SK-N-MC (cell line): ENCODE measurements at regions not wholly inside any gene's neighbourhood (a gene's known extent, or its start where the extent isn't known, plus 50 kb on each side); places are given as distances from the start of the nearest gene placed in this dataset.

Source experiments
- DNase-seq: peaks from one replicate; pipeline ENCODE4 v3.0.0-alpha.2; 2011; ENCODE audit warnings: low read depth, low spot score
- H3K27ac ChIP-seq: fragments of 200-600 bp; sonication (generic); 2 replicates; pipeline ENCODE4 v1.5.1; 2016; ENCODE audit warnings: mixed run types
- H3K36me3 ChIP-seq: fragments of 200-600 bp; sonication (generic); 2 replicates; pipeline ENCODE4 v1.6.1; 2017; ENCODE audit warnings: antibody characterized with exemption, low read length, mixed read lengths; ENCODE audit not compliant: insufficient read depth
- H3K4me3 ChIP-seq: fragments of 200-600 bp; sonication (generic); 2 replicates; pipeline ENCODE4 v1.5.1; 2016
- H3K9ac ChIP-seq: fragments of 200-600 bp; sonication (generic); 2 replicates; pipeline ENCODE4 v1.8.0; 2017; ENCODE audit warnings: mixed run types, mixed read lengths; ENCODE audit not compliant: insufficient read length
- H3K9me3 ChIP-seq: fragments of 200-600 bp; sonication (generic); 2 replicates; pipeline ENCODE4 v1.6.1; 2017; ENCODE audit warnings: low read depth, mild to moderate bottlenecking, antibody characterized with exemption, low read length, moderate library complexity, mixed read lengths
- EZH2 ChIP-seq: fragments of 200-600 bp; sonication (generic); IDR thresholded peaks from one replicate; pipeline ENCODE4 v1.6.1; 2017; ENCODE audit warnings: antibody characterized with exemption
- FOXP2 ChIP-seq: optimal IDR thresholded peaks from 2 replicates; pipeline ENCODE3; 2011; ENCODE audit warnings: mild to moderate bottlenecking, moderate library complexity; ENCODE audit not compliant: insufficient read depth; ENCODE audit errors: extremely low read length, control extremely low read depth
- POLR2AphosphoS5 ChIP-seq: IDR thresholded peaks from 2 replicates; pipeline ENCODE4 v1.6.1; 2012; ENCODE audit warnings: mild to moderate bottlenecking, low read depth, low read length, borderline replicate concordance

GRCh38 chr3:76912841-76913383 is 127.0 kb upstream of the ROBO2 start:
- no peaks in the 10 kb centered on the region for H3K9me3 ChIP-seq
- no peak overlapping the region for H3K4me3 ChIP-seq
- H3K9ac ChIP-seq: no peak overlapping the region
- no peak for DNase-seq
- H3K36me3 ChIP-seq: no peaks in the 10 kb centered on the region
- H3K27ac ChIP-seq: no peak overlapping the region
- TF ChIP-seq POLR2AphosphoS5: no peak
- TF ChIP-seq EZH2: no peak
- no peak for TF ChIP-seq FOXP2

GRCh38 chr3:76917436-76917835 is 122.5 kb upstream of the ROBO2 start:
- H3K9ac ChIP-seq: no peak overlapping the region
- no peaks in the 10 kb centered on the region for H3K36me3 ChIP-seq
- peak overlapping the region; percentile 87 for H3K27ac ChIP-seq
- no peak for DNase-seq
- no peak for TF ChIP-seq FOXP2
- TF ChIP-seq EZH2: no peak
- no peak for TF ChIP-seq POLR2AphosphoS5
- H3K9me3 ChIP-seq: no peaks in the 10 kb centered on the region
- H3K4me3 ChIP-seq: peak overlapping the region; percentile 61

GRCh38 chr3:76920511-76920910 is 119.4 kb upstream of the ROBO2 start:
- Histone ChIP-seq H3K36me3 (no peaks in the 10 kb centered on the region), H3K27ac (no peak overlapping the region), H3K9ac (no peak overlapping the region), H3K4me3 (no peak overlapping the region), H3K9me3 (no peaks in the 10 kb centered on the region)
- no peak for DNase-seq
- TF ChIP-seq FOXP2 (no peak), EZH2 (no peak), POLR2AphosphoS5 (no peak)

GRCh38 chr3:76923485-76923884 is 116.4 kb upstream of the ROBO2 start:
- Histone ChIP-seq H3K4me3 (no peak overlapping the region), H3K9ac (no peak overlapping the region), H3K27ac (no peak overlapping the region), H3K9me3 (no peaks in the 10 kb centered on the region), H3K36me3 (no peaks in the 10 kb centered on the region)
- TF ChIP-seq EZH2 (no peak), POLR2AphosphoS5 (no peak), FOXP2 (no peak)
- no peak for DNase-seq

GRCh38 chr3:76930712-76931111 is 109.2 kb upstream of the ROBO2 start:
- Histone ChIP-seq H3K9me3 (no peaks in the 10 kb centered on the region), H3K4me3 (no peak overlapping the region), H3K9ac (no peak overlapping the region), H3K27ac (no peak overlapping the region), H3K36me3 (no peaks in the 10 kb centered on the region)
- TF ChIP-seq FOXP2 (no peak), POLR2AphosphoS5 (no peak), EZH2 (no peak)
- no peak for DNase-seq

- H3K4me3 ChIP-seq: peak overlapping the region; percentile 66
- no peaks in the 10 kb centered on the region for H3K36me3 ChIP-seq
- no peaks in the 10 kb centered on the region for H3K9me3 ChIP-seq
- peak overlapping the region; percentile 91 for H3K27ac ChIP-seq
- no peak for TF ChIP-seq POLR2AphosphoS5
- TF ChIP-seq EZH2: no peak
- TF ChIP-seq FOXP2: no peak
- H3K9ac ChIP-seq: no peak overlapping the region
- DNase-seq: no peak
Observed at GRCh38 chr3:76933245-76933644, 106.7 kb upstream of the ROBO2 start.

GRCh38 chr3:76938962-76939361 is 100.9 kb upstream of the ROBO2 start:
- DNase-seq: no peak
- Histone ChIP-seq H3K36me3 (no peaks in the 10 kb centered on the region), H3K9me3 (no peaks in the 10 kb centered on the region), H3K27ac (no peak overlapping the region), H3K9ac (no peak overlapping the region), H3K4me3 (no peak overlapping the region)
- TF ChIP-seq EZH2 (no peak), POLR2AphosphoS5 (no peak), FOXP2 (no peak)

- DNase-seq: no peak
- no peak overlapping the region for H3K27ac ChIP-seq
- TF ChIP-seq FOXP2: no peak
- no peak for TF ChIP-seq EZH2
- no peak for TF ChIP-seq POLR2AphosphoS5
- no peak overlapping the region for H3K4me3 ChIP-seq
- no peaks in the 10 kb centered on the region for H3K36me3 ChIP-seq
- H3K9me3 ChIP-seq: no peaks in the 10 kb centered on the region
- H3K9ac ChIP-seq: no peak overlapping the region
Observed at GRCh38 chr3:76940181-76940770, 99.6 kb upstream of the ROBO2 start.

GRCh38 chr3:76941376-76941775 is 98.5 kb upstream of the ROBO2 start:
- Histone ChIP-seq H3K4me3 (no peak overlapping the region), H3K9ac (no peak overlapping the region), H3K9me3 (no peaks in the 10 kb centered on the region), H3K36me3 (no peaks in the 10 kb centered on the region), H3K27ac (no peak overlapping the region)
- TF ChIP-seq POLR2AphosphoS5 (no peak), FOXP2 (no peak), EZH2 (no peak)
- no peak for DNase-seq

- Histone ChIP-seq H3K27ac (no peak overlapping the region), H3K9ac (no peak overlapping the region)
- TF ChIP-seq FOXP2 (no peak), EZH2 (no peak), POLR2AphosphoS5 (no peak)
Observed at GRCh38 chr3:76942101-76942500, 97.8 kb upstream of the ROBO2 start.

More at GRCh38 chr3:76942101-76942500, 97.8 kb upstream of the ROBO2 start:
- no peak for DNase-seq
- Histone ChIP-seq H3K9me3 (no peaks in the 10 kb centered on the region), H3K36me3 (no peaks in the 10 kb centered on the region), H3K4me3 (no peak overlapping the region)
